ENCODE measurements at regions not wholly inside any gene's neighbourhood (a gene's known extent, or its start where the extent isn't known, plus 50 kb on each side); places are given as distances from the start of the nearest gene placed in this dataset.

DNA sequence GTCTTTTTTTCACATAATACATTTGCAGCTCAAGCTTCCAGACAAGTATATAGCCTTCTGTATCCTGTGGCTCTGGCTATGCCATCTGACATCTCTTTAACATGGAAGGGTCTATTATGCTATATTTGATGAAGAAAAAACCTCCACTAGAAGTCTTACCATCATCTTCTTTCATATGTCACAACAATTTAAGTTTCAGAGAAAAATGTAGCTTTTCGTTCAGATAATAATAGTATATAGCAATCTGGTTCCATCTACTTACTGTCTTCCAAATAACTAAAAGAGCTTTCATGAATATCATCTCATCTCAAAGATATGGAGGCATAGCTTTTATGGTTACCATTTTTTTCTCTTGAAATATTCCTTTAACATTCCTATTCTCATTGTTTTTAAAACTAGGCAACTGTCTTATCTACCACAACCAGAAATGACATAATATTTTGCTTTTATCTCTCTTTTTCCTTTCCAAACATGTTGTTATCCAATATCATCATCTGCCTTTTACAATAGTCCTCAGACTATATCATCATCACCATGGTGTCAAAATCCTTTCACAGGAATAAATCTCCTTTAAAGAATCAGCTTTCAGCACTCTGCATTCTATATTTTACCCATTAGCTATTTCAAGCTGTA lies 1005.1 kb downstream of the PDHA2 start:
- no peak overlapping the region for H3K4ac ChIP-seq (ENCODE audit: low read depth, low read length)
- H2BK15ac ChIP-seq (replicated peaks; ENCODE audit: low read depth), result no peak overlapping the region
- H3K4me3 ChIP-seq (ENCODE audit: low read length), result no peak overlapping the region
- H3K27me3 ChIP-seq (ENCODE audit: insufficient read depth, low read length, poor library complexity), result no peaks in the 10 kb centered on the region
- no peaks in the 10 kb centered on the region for H3K79me2 ChIP-seq (ENCODE audit: control insufficient read depth, insufficient read depth, low read length)
- H3K27ac ChIP-seq (ENCODE audit: low read depth, low read length), result no peak overlapping the region
- H2AK5ac ChIP-seq (ENCODE audit: low read length), result no peak overlapping the region
- no peak overlapping the region for H3K56ac ChIP-seq (ENCODE audit: low read length)
- H3K4me2 ChIP-seq (ENCODE audit: low read length), result no peak overlapping the region
- no CpG with 5 or more reads among the region's 1 CpG for WGBS (ENCODE audit: extremely low coverage, insufficient coverage, low lambda C conversion rate)
- no peak overlapping the region for H3K18ac ChIP-seq (ENCODE audit: low read length)
- H3K79me1 ChIP-seq (ENCODE audit: low read length), result no peaks in the 10 kb centered on the region
- no peak overlapping the region for H4K8ac ChIP-seq (ENCODE audit: low read depth, low read length)
- H3K4me1 ChIP-seq (ENCODE audit: control insufficient read depth, low read depth, low read length), result no peaks in the 10 kb centered on the region
- DNase-seq, result no peak
- no peak overlapping the region for H3K23ac ChIP-seq (ENCODE audit: low read length)
- H2BK5ac ChIP-seq (ENCODE audit: low read length), result no peak overlapping the region
- H3K9ac ChIP-seq (ENCODE audit: low read length), result no peak overlapping the region
- H2BK120ac ChIP-seq (ENCODE audit: low read depth, low read length), result no peak overlapping the region
- no peaks in the 10 kb centered on the region for H3K36me3 ChIP-seq (ENCODE audit: control insufficient read depth, insufficient read depth, low read length)
- no peak overlapping the region for H4K5ac ChIP-seq (ENCODE audit: low read length)

DNA sequence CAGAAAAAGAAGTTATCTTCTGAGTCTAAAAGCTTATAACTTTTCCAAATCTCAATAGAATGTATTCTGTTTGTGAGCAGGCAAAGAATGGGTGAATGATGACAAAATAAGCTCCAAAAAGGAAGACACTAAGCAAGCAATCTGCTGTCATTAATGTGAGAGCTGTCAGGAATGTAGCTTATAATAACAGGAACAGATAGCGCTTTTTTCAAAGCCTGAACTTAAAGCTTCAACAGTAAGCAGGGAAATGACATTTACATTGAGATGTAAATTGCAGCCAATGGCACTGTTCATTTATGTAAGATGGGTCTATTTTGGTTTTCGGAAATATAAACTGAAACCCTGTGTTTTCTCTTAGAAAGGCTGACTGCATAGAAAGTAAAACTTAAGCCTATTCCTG lies 1005.9 kb downstream of the PDHA2 start:
- Histone ChIP-seq H3K56ac (ENCODE audit: low read length) (no peak overlapping the region), H3K18ac (ENCODE audit: low read length) (no peak overlapping the region), H4K5ac (ENCODE audit: low read length) (no peak overlapping the region), H2AK5ac (ENCODE audit: low read length) (no peak overlapping the region), H2BK120ac (ENCODE audit: low read depth, low read length) (no peak overlapping the region), H2BK15ac (replicated peaks; ENCODE audit: low read depth) (no peak overlapping the region), H3K79me2 (ENCODE audit: control insufficient read depth, insufficient read depth, low read length) (no peaks in the 10 kb centered on the region), H3K79me1 (ENCODE audit: low read length) (no peaks in the 10 kb centered on the region), H3K27me3 (ENCODE audit: insufficient read depth, low read length, poor library complexity) (no peaks in the 10 kb centered on the region), H3K27ac (ENCODE audit: low read depth, low read length) (no peak overlapping the region), H3K4ac (ENCODE audit: low read depth, low read length) (no peak overlapping the region), H3K4me2 (ENCODE audit: low read length) (no peak overlapping the region), H3K23ac (ENCODE audit: low read length) (no peak overlapping the region), H3K4me1 (ENCODE audit: control insufficient read depth, low read depth, low read length) (no peaks in the 10 kb centered on the region), H3K9ac (ENCODE audit: low read length) (no peak overlapping the region), H3K36me3 (ENCODE audit: control insufficient read depth, insufficient read depth, low read length) (no peaks in the 10 kb centered on the region), H2BK5ac (ENCODE audit: low read length) (no peak overlapping the region), H3K4me3 (ENCODE audit: low read length) (no peak overlapping the region), H4K8ac (ENCODE audit: low read depth, low read length) (no peak overlapping the region)
- no CpG with 5 or more reads among the region's 2 CpGs for WGBS (ENCODE audit: extremely low coverage, insufficient coverage, low lambda C conversion rate)
- DNase-seq, result no peak

DNA sequence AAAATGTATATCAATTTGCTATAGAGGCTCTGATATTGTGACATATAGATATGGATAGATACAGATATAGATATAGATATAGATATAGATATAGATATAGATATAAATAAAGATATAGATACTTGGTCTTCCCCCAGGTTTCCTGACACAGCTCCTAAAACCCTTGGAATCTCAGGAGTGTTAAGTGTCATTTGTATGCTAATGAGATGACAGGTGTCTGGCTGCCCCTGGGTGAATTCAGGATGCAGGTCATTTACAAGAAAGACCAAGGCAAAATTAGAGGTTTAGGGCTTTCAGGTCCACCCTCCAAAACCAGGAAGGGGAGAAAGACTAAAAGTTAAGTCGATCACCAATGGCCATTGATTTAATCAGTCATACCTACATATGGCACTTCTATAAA lies 1034.8 kb downstream of the PDHA2 start:
- Histone ChIP-seq H3K27me3 (ENCODE audit: insufficient read depth, low read length, poor library complexity) (no peaks in the 10 kb centered on the region), H4K5ac (ENCODE audit: low read length) (no peak overlapping the region), H3K9ac (ENCODE audit: low read length) (no peak overlapping the region), H4K8ac (ENCODE audit: low read depth, low read length) (no peak overlapping the region), H3K79me1 (ENCODE audit: low read length) (no peaks in the 10 kb centered on the region), H3K4me2 (ENCODE audit: low read length) (no peak overlapping the region), H3K27ac (ENCODE audit: low read depth, low read length) (no peak overlapping the region), H2BK5ac (ENCODE audit: low read length) (no peak overlapping the region), H3K4ac (ENCODE audit: low read depth, low read length) (no peak overlapping the region), H3K4me1 (ENCODE audit: control insufficient read depth, low read depth, low read length) (no peaks in the 10 kb centered on the region), H3K36me3 (ENCODE audit: control insufficient read depth, insufficient read depth, low read length) (no peaks in the 10 kb centered on the region), H3K18ac (ENCODE audit: low read length) (no peak overlapping the region), H2BK120ac (ENCODE audit: low read depth, low read length) (no peak overlapping the region), H2AK5ac (ENCODE audit: low read length) (no peak overlapping the region), H3K79me2 (ENCODE audit: control insufficient read depth, insufficient read depth, low read length) (no peaks in the 10 kb centered on the region), H3K56ac (ENCODE audit: low read length) (no peak overlapping the region), H2BK15ac (replicated peaks; ENCODE audit: low read depth) (no peak overlapping the region), H3K4me3 (ENCODE audit: low read length) (no peak overlapping the region), H3K23ac (ENCODE audit: low read length) (no peak overlapping the region)
- no CpG with 5 or more reads among the region's 1 CpG for WGBS (ENCODE audit: extremely low coverage, insufficient coverage, low lambda C conversion rate)
- DNase-seq, result peak; percentile 46

DNA sequence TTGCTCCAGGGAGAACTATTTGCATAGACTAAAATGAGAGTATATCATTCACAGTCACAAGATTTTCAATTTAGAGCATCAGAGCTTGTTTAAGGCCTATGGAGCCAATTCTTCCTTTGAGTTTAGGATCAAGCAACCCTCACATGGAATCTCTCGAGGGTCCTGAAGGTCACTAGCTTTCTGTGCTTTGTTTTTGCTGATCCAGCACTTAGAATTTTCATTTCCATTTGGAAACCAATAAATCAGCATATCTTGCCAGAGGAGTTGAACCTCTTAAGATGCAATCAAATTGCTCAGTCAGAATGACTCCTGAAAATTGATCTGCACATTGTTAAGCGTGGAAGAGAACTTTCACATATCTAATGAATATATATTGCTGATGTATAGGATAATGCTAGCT lies 1039.6 kb downstream of the PDHA2 start:
- H2BK15ac ChIP-seq (replicated peaks; ENCODE audit: low read depth), result no peak overlapping the region
- H2BK5ac ChIP-seq (ENCODE audit: low read length), result no peak overlapping the region
- H3K4me2 ChIP-seq (ENCODE audit: low read length), result no peak overlapping the region
- no peaks in the 10 kb centered on the region for H3K79me2 ChIP-seq (ENCODE audit: control insufficient read depth, insufficient read depth, low read length)
- H3K36me3 ChIP-seq (ENCODE audit: control insufficient read depth, insufficient read depth, low read length), result no peaks in the 10 kb centered on the region
- no peak overlapping the region for H3K9ac ChIP-seq (ENCODE audit: low read length)
- H3K27ac ChIP-seq (ENCODE audit: low read depth, low read length), result no peak overlapping the region
- H3K4me3 ChIP-seq (ENCODE audit: low read length), result no peak overlapping the region
- no peak overlapping the region for H3K56ac ChIP-seq (ENCODE audit: low read length)
- no peak overlapping the region for H2AK5ac ChIP-seq (ENCODE audit: low read length)
- H2BK120ac ChIP-seq (ENCODE audit: low read depth, low read length), result no peak overlapping the region
- H3K27me3 ChIP-seq (ENCODE audit: insufficient read depth, low read length, poor library complexity), result no peaks in the 10 kb centered on the region
- H3K23ac ChIP-seq (ENCODE audit: low read length), result no peak overlapping the region
- H4K5ac ChIP-seq (ENCODE audit: low read length), result no peak overlapping the region
- WGBS (ENCODE audit: extremely low coverage, insufficient coverage, low lambda C conversion rate), result no CpG with 5 or more reads among the region's 2 CpGs
- no peak for DNase-seq
- H3K4me1 ChIP-seq (ENCODE audit: control insufficient read depth, low read depth, low read length), result no peaks in the 10 kb centered on the region
- H3K18ac ChIP-seq (ENCODE audit: low read length), result no peak overlapping the region
- no peak overlapping the region for H4K8ac ChIP-seq (ENCODE audit: low read depth, low read length)
- H3K4ac ChIP-seq (ENCODE audit: low read depth, low read length), result no peak overlapping the region
- no peaks in the 10 kb centered on the region for H3K79me1 ChIP-seq (ENCODE audit: low read length)

DNA sequence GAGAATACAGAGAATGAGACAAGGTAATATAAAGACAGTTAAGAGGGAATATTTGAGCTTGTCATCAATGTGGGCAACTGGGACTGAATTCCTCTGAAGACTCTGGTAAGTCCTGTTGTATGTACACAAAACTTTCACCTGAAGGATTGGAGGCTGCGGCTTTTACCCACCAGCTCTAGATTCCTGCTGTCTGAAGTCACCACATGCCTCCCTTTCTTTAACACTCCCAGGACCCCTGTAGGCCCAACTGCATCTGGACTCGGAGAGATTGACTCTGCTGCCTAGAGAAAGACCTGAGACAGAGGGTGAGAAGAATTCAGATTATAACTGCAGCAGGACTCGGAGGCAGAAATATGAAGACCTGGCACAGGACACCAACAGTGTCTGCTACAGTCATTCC lies 1048.0 kb downstream of the PDHA2 start:
- Histone ChIP-seq H3K79me1 (ENCODE audit: low read length) (no peaks in the 10 kb centered on the region), H3K4me3 (ENCODE audit: low read length) (no peak overlapping the region), H3K23ac (ENCODE audit: low read length) (no peak overlapping the region), H2AK5ac (ENCODE audit: low read length) (no peak overlapping the region), H2BK5ac (ENCODE audit: low read length) (no peak overlapping the region), H3K79me2 (ENCODE audit: control insufficient read depth, insufficient read depth, low read length) (no peaks in the 10 kb centered on the region), H2BK120ac (ENCODE audit: low read depth, low read length) (no peak overlapping the region), H3K36me3 (ENCODE audit: control insufficient read depth, insufficient read depth, low read length) (no peaks in the 10 kb centered on the region), H3K9ac (ENCODE audit: low read length) (no peak overlapping the region), H2BK15ac (replicated peaks; ENCODE audit: low read depth) (no peak overlapping the region), H3K56ac (ENCODE audit: low read length) (no peak overlapping the region), H3K4me2 (ENCODE audit: low read length) (no peak overlapping the region), H3K4me1 (ENCODE audit: control insufficient read depth, low read depth, low read length) (no peaks in the 10 kb centered on the region), H4K8ac (ENCODE audit: low read depth, low read length) (no peak overlapping the region), H3K18ac (ENCODE audit: low read length) (no peak overlapping the region), H4K5ac (ENCODE audit: low read length) (no peak overlapping the region), H3K4ac (ENCODE audit: low read depth, low read length) (no peak overlapping the region), H3K27ac (ENCODE audit: low read depth, low read length) (no peak overlapping the region), H3K27me3 (ENCODE audit: insufficient read depth, low read length, poor library complexity) (no peaks in the 10 kb centered on the region)
- WGBS (ENCODE audit: extremely low coverage, insufficient coverage, low lambda C conversion rate), result no CpG with 5 or more reads among the region's 3 CpGs
- DNase-seq, result peak; percentile 88

DNA sequence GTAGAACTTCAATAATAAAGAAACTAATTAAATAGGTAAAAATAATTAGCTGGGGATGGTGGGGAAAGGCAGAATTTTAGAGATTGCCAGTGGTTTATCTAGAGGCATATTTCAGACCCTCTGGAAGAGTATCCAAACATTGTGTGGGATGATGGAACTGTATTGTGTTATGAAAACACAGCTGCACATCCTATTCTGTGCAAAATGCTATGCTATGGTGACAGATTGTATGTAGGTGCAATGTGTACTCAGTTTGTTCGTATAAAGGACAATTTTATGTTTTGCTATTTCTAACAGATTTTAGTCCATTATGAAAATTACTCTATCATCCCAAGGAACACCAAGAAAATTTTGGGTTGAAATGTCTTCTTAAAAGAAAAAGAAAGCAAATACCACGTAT lies 1054.7 kb downstream of the PDHA2 start:
- no peaks in the 10 kb centered on the region for H3K4me1 ChIP-seq (ENCODE audit: control insufficient read depth, low read depth, low read length)
- no peak overlapping the region for H3K18ac ChIP-seq (ENCODE audit: low read length)
- H3K79me1 ChIP-seq (ENCODE audit: low read length), result no peaks in the 10 kb centered on the region
- no peak overlapping the region for H3K4me2 ChIP-seq (ENCODE audit: low read length)
- H2AK5ac ChIP-seq (ENCODE audit: low read length), result no peak overlapping the region
- no peak overlapping the region for H3K9ac ChIP-seq (ENCODE audit: low read length)
- no peak overlapping the region for H3K4ac ChIP-seq (ENCODE audit: low read depth, low read length)
- DNase-seq, result no peak
- H3K79me2 ChIP-seq (ENCODE audit: control insufficient read depth, insufficient read depth, low read length), result no peaks in the 10 kb centered on the region
- H3K56ac ChIP-seq (ENCODE audit: low read length), result no peak overlapping the region
- no peaks in the 10 kb centered on the region for H3K27me3 ChIP-seq (ENCODE audit: insufficient read depth, low read length, poor library complexity)
- H3K36me3 ChIP-seq (ENCODE audit: control insufficient read depth, insufficient read depth, low read length), result no peaks in the 10 kb centered on the region
- no peak overlapping the region for H2BK5ac ChIP-seq (ENCODE audit: low read length)
- H2BK15ac ChIP-seq (replicated peaks; ENCODE audit: low read depth), result no peak overlapping the region
- WGBS (ENCODE audit: extremely low coverage, insufficient coverage, low lambda C conversion rate), result no CpG with 5 or more reads among the region's 2 CpGs
- H2BK120ac ChIP-seq (ENCODE audit: low read depth, low read length), result no peak overlapping the region
- no peak overlapping the region for H3K4me3 ChIP-seq (ENCODE audit: low read length)
- H4K8ac ChIP-seq (ENCODE audit: low read depth, low read length), result no peak overlapping the region
- H4K5ac ChIP-seq (ENCODE audit: low read length), result no peak overlapping the region
- no peak overlapping the region for H3K27ac ChIP-seq (ENCODE audit: low read depth, low read length)
- no peak overlapping the region for H3K23ac ChIP-seq (ENCODE audit: low read length)
